ENCODE measurements at regions not wholly inside any gene's neighbourhood (a gene's known extent, or its start where the extent isn't known, plus 50 kb on each side); places are given as distances from the start of the nearest gene placed in this dataset.

- Histone ChIP-seq H3K4me1 (ENCODE audit: insufficient read depth) (no peaks in the 10 kb centered on the region), H2AFZ (no peak overlapping the region), H3K4me3 (no peak overlapping the region), H3F3A (replicated peaks; ENCODE audit: low read depth) (no peaks in the 10 kb centered on the region), H3K27ac (ENCODE audit: low read depth) (no peak overlapping the region), H3K36me3 (ENCODE audit: insufficient read depth) (no peaks in the 10 kb centered on the region), H3K9me2 (ENCODE audit: insufficient read depth) (no peaks in the 10 kb centered on the region), H3K79me2 (replicated peaks; ENCODE audit: insufficient read depth) (no peaks in the 10 kb centered on the region), H3K27me3 (ENCODE audit: insufficient read depth) (no peaks in the 10 kb centered on the region), H4K20me1 (replicated peaks; ENCODE audit: insufficient read depth) (no peaks in the 10 kb centered on the region), H3K4me2 (no peak overlapping the region)
- Mint-ChIP-seq H3K4me1 (no peaks in the 10 kb centered on the region), H3K4me3 (no peak overlapping the region), H3K9me3 (peaks cover 11% of the 10 kb centered on the region), H3K27me3 (ENCODE audit: insufficient read depth, low read depth, poor library complexity) (peaks cover 6% of the 10 kb centered on the region), H3K27ac (no peak overlapping the region), H3K36me3 (ENCODE audit: low read depth) (peaks cover 3% of the 10 kb centered on the region; the same call in 1 of the 3 replicates)
- DNase-seq (ENCODE audit: low spot score) (no peak), ATAC-seq (no peak)
- TF ChIP-seq NANOG (IDR thresholded peaks at IDR 0.05; ENCODE audit: borderline replicate concordance) (no peak), REST (IDR thresholded peaks at IDR 0.05; ENCODE audit: unreplicated experiment) (no peak), ZNF331 (CRISPR knock-in tag; IDR thresholded peaks at IDR 0.05; ENCODE audit: low read depth) (no peak), ETS1 (IDR thresholded peaks at IDR 0.05) (no peak), EZH2phosphoT487 (IDR thresholded peaks at IDR 0.05; ENCODE audit: unreplicated experiment) (no peak), CREB1 (CRISPR knock-in tag; IDR thresholded peaks at IDR 0.05; ENCODE audit: low read depth) (no peak), STAT1 (IDR thresholded peaks at IDR 0.05; ENCODE audit: unreplicated experiment) (no peak), CTCF (conservative IDR thresholded peaks at IDR 0.05; ENCODE audit: low read depth in 2 of 2) (no peak)
These were observed 615.7 kb downstream of the BRD1 start for GRCh38 chr22:49212002-49212401.

GRCh38 chr22:49211176-49211575 lies 616.5 kb downstream of the BRD1 start:
- Histone ChIP-seq H3K36me3 (ENCODE audit: insufficient read depth) (no peaks in the 10 kb centered on the region), H3K9me2 (ENCODE audit: insufficient read depth) (no peaks in the 10 kb centered on the region), H2AFZ (no peak overlapping the region), H3K4me3 (no peak overlapping the region), H3K79me2 (replicated peaks; ENCODE audit: insufficient read depth) (no peaks in the 10 kb centered on the region), H3K27ac (ENCODE audit: low read depth) (no peak overlapping the region), H4K20me1 (replicated peaks; ENCODE audit: insufficient read depth) (no peaks in the 10 kb centered on the region), H3K4me2 (no peak overlapping the region), H3K4me1 (ENCODE audit: insufficient read depth) (no peaks in the 10 kb centered on the region), H3F3A (replicated peaks; ENCODE audit: low read depth) (no peaks in the 10 kb centered on the region), H3K27me3 (ENCODE audit: insufficient read depth) (no peaks in the 10 kb centered on the region)
- DNase-seq (ENCODE audit: low spot score) (no peak), ATAC-seq (no peak)
- H3K4me1 Mint-ChIP-seq: no peaks in the 10 kb centered on the region
- no peak overlapping the region for H3K27ac Mint-ChIP-seq
- H3K36me3 Mint-ChIP-seq (ENCODE audit: low read depth): no peaks in the 10 kb centered on the region
- H3K9me3 Mint-ChIP-seq: peaks cover 5% of the 10 kb centered on the region; the same call in 2 of the 3 replicates
- no peak overlapping the region for H3K4me3 Mint-ChIP-seq
- H3K27me3 Mint-ChIP-seq (ENCODE audit: insufficient read depth, low read depth, poor library complexity): peaks cover 6% of the 10 kb centered on the region
- TF ChIP-seq EZH2phosphoT487 (IDR thresholded peaks at IDR 0.05; ENCODE audit: unreplicated experiment) (no peak), ZNF331 (CRISPR knock-in tag; IDR thresholded peaks at IDR 0.05; ENCODE audit: low read depth) (no peak), ZNF462 (CRISPR knock-in tag; IDR thresholded peaks at IDR 0.05) (no peak)

All from GM23338 (cell line).